CD1c-positive myeloid dendritic cell (primary cell): ENCODE measurements at regions not wholly inside any gene's neighbourhood (a gene's known extent, or its start where the extent isn't known, plus 50 kb on each side); places are given as distances from the start of the nearest gene placed in this dataset.

ENCODE experiments used
- DNase-seq: peaks from one replicate; pipeline ENCODE4 v3.0.0-alpha.2; 2016; ENCODE audit errors: extremely low spot score

DNA sequence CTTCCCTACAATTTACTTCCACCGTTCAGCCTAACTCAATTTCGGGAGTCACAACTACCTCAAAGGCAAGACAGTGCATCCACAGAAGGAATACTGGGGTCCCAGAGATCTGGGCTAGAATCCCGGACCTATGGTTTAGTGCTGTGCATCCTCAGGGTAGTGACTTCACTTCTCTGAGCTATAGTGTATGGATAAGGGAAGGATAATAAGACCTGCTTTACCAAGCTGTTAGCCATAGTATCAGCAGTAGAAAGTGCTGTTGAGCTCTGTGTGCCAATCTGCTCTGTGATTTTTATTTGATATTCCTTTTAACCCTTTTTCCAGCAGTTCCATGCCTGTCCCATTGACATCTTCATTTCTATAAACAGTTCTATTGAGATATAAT lies 1044.3 kb downstream of the BCL11B start:
- DNase-seq = no peak

DNA sequence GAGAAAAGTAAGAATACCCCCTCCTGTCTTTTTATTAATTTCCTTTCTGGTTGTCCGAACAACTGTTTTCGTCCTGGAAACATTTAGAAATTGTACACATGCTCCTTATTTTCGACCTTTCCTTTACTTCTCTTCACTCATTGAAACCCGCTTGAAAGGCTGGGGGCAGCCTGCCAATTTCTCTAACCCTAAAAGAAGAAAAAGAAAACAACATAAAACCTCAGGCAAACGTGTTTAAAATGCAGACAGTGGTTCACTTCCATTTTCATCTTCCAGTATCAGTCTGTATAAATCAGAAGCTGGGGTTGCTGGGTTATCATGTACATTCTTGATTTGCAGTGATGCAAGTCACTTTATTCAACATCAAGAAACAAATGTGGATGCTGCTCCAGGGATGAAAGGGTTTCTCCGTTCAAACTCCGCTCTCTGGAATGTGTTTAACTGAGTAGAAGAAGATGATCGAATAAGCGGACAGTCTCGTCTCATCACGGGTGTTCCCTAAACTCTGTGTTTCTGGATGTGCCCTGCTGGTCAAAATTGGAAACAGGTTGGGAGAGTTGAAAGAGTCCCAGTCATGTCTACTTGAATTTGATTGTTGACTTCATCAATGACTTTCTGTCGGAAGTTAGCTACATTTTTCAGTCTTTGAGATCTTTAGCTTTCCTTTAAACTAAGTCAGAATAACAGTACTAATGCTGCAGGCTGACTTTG lies 1042.2 kb downstream of the BCL11B start:
- no peak for DNase-seq

DNA sequence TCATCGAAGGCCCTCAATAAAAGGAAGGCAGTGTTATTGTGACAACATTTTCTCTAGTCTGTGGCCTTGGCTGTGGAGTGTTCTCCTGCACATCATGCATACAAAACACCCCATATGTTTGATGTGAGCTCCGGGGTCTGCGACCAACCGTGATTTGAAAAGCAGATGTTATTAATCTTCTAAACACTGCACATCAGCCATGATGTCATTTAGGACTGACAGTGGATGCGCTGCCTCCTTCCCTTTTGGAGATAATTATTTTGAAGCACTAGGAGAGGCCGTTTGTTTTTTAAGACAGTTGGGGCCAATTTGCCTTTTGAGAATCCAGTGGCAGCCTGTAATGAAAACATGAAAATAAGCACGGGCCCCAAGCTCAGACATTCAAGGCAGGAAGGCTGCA lies 1041.6 kb downstream of the BCL11B start:
- no peak for DNase-seq

DNA sequence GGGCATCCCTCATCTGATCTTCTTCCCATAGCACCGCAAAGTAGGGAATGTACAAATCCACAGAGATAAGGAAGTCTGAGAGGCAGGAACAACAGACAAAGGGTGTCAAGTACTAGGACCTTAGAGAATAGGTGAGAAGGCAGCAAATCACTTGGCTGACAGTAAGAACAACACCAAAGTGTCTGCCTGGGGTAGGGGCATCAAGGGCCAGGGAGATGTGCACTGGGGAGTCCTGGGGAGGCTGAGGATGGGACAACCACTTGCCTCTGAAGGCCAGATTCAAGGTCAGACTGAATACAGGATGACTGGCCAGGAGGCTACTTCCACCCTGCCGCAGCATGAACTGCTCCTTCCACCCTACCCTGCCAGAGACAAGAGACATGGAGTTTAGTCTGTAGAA lies 1040.8 kb downstream of the BCL11B start:
- no peak for DNase-seq

DNA sequence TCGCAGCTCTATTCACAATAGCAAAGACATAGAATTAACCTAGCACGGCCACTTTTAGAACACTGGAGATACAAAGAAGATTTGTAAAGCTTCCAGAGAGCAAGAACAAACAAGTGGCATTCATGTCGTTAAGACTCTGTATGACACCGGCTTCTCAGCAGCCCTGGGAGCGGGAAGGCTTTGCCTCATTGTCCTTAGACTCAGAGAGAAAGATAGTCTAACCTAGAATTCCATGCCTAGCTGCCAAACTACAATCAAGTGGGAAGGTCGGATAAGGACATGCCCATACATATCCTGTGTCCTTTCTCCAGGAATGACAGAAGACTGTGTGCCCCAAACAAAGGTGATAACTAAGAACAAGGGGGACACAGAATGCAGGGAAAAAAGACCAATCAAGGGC lies 1038.3 kb downstream of the BCL11B start:
- DNase-seq = no peak

DNA sequence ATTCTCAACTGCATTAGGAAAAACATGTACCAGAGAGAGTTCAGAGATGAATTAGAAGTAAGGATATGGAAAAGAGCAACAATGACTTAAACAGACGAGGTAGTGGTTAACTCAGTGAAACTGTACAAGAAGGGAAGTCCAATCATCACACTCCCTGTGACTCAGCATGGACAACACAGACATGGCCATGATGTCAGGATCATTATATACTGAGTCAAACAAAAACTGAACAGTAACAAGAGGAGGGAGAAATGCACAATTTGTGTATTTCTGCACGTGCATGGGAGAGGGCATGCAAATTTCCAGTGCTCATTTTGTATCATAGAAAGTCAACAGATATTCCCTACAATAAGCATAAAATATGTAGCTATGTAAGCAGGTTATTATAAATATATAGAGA lies 1037.8 kb downstream of the BCL11B start:
- no peak for DNase-seq

GRCh38 chr14:98236314-98236713 lies 1035.7 kb downstream of the BCL11B start:
- no peak for DNase-seq

DNA sequence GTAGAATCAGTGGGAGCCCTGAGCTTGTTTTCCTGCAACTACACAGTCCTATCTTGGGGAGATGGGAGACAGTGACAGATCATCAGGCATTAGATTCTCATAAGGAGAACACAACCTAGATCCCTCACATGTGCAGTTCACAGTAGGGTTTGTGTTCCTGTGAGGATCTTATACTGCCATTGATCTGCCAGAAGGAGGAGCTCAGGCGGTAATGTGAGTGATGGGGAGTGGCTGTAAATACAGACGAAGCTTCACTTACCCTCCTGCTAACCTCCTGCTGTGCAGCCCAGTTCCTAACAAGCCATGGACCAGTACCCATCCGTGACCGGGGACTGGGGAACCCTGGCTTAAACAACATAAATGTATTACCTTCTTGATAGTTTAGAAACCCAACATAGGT lies 1034.1 kb downstream of the BCL11B start:
- no peak for DNase-seq

DNA sequence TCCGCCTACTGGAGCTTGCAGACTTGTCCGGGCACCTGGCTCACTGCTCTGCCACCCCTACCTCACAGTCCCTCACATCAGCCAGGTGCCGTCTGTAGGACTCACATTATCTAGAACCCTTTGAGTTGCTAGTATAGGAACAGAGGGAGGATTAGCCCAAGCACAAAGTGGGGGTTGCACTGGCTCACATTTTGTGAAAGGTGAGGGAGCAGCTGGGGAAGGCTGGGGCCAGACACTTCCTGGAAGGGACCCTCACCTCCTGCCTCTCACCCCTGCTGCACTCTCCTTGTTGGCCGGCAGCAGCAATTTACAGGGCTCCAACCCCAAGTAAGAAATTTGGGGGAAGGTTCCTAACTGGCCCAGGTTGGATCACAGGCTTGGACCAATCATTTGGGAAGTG lies 1031.6 kb downstream of the BCL11B start:
- no peak for DNase-seq

DNA sequence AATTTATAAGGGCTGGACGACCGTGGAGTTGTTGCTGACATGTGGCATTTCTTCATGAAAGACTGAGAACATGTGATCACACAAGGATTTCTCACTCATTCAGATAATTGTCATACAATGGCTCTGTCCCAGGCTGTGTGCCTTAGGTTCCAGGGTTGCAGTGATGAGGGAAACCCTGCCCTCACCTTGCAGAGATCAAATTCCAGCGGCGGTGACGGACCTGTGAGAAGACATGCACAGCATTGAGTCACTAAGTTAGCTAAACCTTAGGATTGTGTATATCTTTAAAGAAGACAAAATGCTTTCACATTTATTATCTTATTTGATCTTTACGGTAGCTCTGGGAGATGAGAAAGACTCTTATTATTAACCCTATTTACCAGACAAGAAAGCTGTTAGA lies 1029.1 kb downstream of the BCL11B start:
- DNase-seq = no peak

DNA sequence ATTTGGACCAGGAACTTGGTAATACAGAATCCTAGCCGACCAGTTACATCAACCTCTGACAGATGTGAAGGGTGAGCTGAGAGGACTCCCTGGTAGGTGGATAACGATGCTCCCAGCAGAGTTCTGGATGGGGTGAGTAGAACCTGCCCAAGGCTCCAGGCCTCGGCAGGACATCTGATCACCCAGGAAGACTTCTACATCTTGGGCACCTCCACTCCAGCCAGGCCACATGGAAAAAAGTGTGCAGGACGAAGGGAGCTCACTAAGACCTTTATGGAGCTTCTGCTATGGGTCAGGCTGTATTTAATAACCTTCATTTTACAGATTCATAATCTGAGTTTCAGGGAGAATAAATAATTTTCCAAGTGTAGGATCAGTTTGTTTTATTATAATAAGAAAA lies 1028.7 kb downstream of the BCL11B start:
- DNase-seq = no peak

DNA sequence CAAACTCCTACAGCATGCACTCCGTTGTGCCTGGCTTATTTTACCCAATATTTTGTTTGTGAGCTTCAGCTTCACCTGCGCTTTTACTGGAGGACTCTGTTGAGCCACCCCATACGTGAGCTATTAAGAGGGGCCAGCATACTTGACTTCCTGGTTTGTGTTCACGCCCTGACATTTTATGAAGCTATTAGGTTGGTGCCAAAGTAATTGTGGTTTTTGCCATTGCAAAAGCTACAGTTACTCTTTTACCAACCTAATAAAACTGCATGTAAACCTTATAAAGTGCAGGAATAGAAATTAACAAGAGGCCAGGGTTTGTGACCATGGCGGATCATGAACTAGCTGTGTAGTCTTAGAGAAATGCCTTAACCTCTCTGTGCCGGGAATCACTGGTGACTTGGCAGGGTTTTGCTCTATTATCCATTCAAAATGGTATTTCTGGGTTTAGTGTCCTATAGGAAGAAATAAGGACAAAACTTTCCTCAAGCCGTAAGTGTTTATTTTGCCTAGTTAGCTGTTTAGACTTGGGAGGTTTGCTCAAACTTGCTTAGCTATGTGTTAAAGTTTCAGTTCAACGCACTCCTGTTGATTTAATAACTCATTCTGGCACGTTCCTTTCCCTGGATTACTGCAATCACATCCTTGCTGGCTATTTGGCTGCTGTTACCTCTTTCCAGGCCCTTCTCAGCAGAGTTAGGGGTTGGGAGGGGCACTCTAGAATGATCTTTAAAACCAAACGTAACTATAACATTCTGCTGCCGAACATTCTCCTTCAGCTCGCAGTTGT lies 1027.6 kb downstream of the BCL11B start:
- DNase-seq = no peak

GRCh38 chr14:98244966-98245569 lies 1026.9 kb downstream of the BCL11B start:
- no peak for DNase-seq

- no peak for DNase-seq
Observed at GRCh38 chr14:98249057-98249456, 1022.9 kb downstream of the BCL11B start.

- DNase-seq = no peak
Observed at GRCh38 chr14:98249476-98249875, 1022.5 kb downstream of the BCL11B start.

- DNase-seq = no peak
Observed at GRCh38 chr14:98252820-98253219, 1019.2 kb downstream of the BCL11B start.

GRCh38 chr14:98259881-98260280 lies 1012.1 kb downstream of the BCL11B start:
- no peak for DNase-seq

DNA sequence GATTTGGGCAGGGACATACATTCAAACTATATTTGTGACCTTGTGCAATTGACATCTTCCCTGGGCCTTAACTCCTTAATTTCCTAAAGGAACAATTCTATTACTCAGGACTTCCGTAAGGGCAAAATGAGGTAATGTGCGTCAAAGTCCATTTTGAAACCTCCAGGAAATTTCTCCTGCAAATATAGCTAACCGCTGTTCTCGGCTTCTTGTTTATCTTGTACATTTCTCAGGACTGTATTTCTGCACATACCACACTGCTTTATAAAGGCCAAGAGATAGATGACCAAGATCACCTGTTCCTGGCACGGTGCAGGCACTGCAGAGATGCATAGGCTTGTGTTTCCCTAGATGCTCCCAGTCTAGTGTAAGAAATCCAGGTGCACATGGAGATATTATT lies 1009.4 kb downstream of the BCL11B start:
- no peak for DNase-seq

DNA sequence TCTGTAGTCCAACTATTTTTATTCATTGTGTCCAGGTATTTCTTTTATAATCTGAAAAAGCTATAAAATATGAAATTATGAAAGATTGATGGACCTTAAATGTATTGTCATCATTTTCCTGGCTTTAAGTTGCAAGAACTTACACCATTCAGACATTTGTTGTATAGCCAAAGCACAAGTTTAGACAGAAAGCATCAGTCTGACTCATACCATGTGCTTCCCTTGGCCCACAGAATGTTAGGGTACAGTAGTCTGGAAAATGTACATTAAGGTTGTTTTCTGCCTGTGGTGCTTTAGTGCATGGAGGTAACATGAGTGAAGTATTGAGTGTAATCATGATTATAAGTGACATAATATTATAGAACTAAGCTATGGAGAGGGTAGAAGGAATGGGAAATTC lies 1002.5 kb downstream of the BCL11B start:
- DNase-seq = no peak

DNA sequence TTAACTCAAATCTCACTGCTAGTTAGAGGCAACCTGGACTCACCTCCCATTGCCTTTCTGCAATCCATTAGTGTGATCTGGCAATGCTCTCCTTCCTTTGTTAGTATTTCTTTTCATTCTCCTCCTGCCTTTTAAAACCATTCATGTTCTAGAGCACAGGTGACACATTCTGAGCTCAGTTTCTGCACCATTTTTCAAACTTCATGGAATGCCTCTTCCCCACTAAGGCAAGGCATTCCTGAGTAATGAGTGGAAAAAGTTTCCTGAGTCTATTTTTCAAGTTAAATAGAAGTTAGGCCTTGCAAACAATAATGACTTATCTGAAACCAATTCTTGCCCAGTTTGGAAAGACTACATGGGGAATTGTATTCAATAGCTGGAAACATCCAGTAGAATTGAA lies 1001.8 kb downstream of the BCL11B start:
- DNase-seq = no peak

DNA sequence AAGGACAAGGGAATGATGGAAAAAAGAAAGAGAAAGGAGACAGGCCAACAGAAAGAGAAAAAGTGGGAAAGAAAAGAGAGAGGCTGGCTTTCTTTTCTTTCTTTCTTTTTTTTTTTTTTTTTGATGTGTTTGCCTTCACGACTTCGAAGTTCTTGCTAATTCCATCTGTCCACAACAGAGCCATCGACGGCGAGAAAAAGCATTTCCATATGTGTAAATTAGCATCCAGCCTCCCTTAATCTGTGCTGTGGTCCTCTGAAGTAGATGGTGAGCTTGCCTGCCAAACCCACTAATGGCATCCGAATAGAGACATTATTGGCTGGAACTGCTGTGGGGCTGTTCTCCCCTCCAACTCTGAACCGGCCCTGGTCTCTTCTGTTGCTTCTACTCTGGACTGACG lies 997.4 kb downstream of the BCL11B start:
- no peak for DNase-seq

GRCh38 chr14:98278800-98279199 lies 993.2 kb downstream of the BCL11B start:
- DNase-seq = no peak

GRCh38 chr14:98280436-98280835 lies 991.6 kb downstream of the BCL11B start:
- no peak for DNase-seq
